IMR-90 (cell line): ENCODE measurements at regions not wholly inside any gene's neighbourhood (a gene's known extent, or its start where the extent isn't known, plus 50 kb on each side); places are given as distances from the start of the nearest gene placed in this dataset.
A peak's percentile ranks its signal among the peaks of the same experiment; 100 is the strongest.

Source experiments
- ATAC-seq: fragments of 200-7000 bp; cut with Tn5 transposase; 2 replicates; pipeline ENCODE4 v1.9.1; 2020; ENCODE audit warnings: low read depth, mild to moderate bottlenecking, moderate library complexity
- BruUV-seq: library from RNA; stranded (reverse); fragments of 400-500 nt; replicated peaks from 2 replicates; lab custom pipeline; 2021; lab: Mats Ljungman, UMichigan
- CTCF ChIA-PET: fragments of 300-600 bp; formaldehyde crosslinking; extraction: SDS; loops from one replicate; lab custom pipeline; 2021; ENCODE audit warnings: antibody characterized with exemption; lab: Yijun Ruan, JAX
- POLR2A ChIA-PET: fragments of 300-600 bp; sonication (Branson Sonifier 250); formaldehyde crosslinking; loops from one replicate; lab custom pipeline; 2022; ENCODE audit warnings: antibody characterized with exemption; ENCODE audit not compliant: unreplicated experiment; lab: Charles Lee
- DNase-seq: peaks from one replicate; pipeline ENCODE4 v3.0.0; 2013
- H2AFZ ChIP-seq: replicated peaks from 2 replicates; pipeline ENCODE3; 2013; ENCODE audit warnings: low read length, mild to moderate bottlenecking; ENCODE audit not compliant: poor library complexity
- H2AK5ac ChIP-seq: 2 replicates; pipeline ENCODE4 v1.6.1; 2013; ENCODE audit warnings: low read depth, low read length, inconsistent platforms
- H2AK9ac ChIP-seq: replicated peaks from 2 replicates; pipeline ENCODE3; 2013; ENCODE audit warnings: mild to moderate bottlenecking, low read depth, low read length, moderate library complexity; ENCODE audit not compliant: poor library complexity
- H2BK120ac ChIP-seq: 2 replicates; pipeline ENCODE4 v1.6.1; 2013; ENCODE audit warnings: low read depth, low read length, inconsistent platforms
- H2BK15ac ChIP-seq: 3 replicates; pipeline ENCODE4 v1.6.1; 2013; ENCODE audit warnings: low read depth, low read length, inconsistent platforms
- H2BK20ac ChIP-seq: 2 replicates; pipeline ENCODE4 v1.6.1; 2013; ENCODE audit warnings: low read depth, mild to moderate bottlenecking, inconsistent platforms, low read length, moderate library complexity
- H2BK5ac ChIP-seq: 2 replicates; pipeline ENCODE4 v1.6.1; 2013; ENCODE audit warnings: mild to moderate bottlenecking, low read depth, low read length, inconsistent platforms; ENCODE audit not compliant: poor library complexity, severe bottlenecking
- H3K14ac ChIP-seq: replicated peaks from 2 replicates; pipeline ENCODE4 v1.6.1; 2013; ENCODE audit warnings: low read depth, low read length, inconsistent platforms
- H3K18ac ChIP-seq: 2 replicates; pipeline ENCODE4 v1.6.1; 2013; ENCODE audit warnings: low read depth, low read length, control low read depth
- H3K23ac ChIP-seq: 2 replicates; pipeline ENCODE4 v1.6.1; 2013; ENCODE audit warnings: low read depth, low read length, inconsistent platforms
- H3K27ac ChIP-seq: 2 replicates; pipeline ENCODE4 v1.5.1; 2013; ENCODE audit warnings: mild to moderate bottlenecking, control low read depth, low read length; ENCODE audit not compliant: insufficient read depth
- H3K27me3 ChIP-seq: 2 replicates; pipeline ENCODE4 v1.6.1; 2013; ENCODE audit warnings: low read length; ENCODE audit not compliant: control insufficient read depth, insufficient read depth
- H3K36me3 ChIP-seq: 2 replicates; pipeline ENCODE4 v1.6.1; 2013; ENCODE audit warnings: low read length, mixed read lengths; ENCODE audit not compliant: control insufficient read depth, insufficient read depth
- H3K4ac ChIP-seq: 2 replicates; pipeline ENCODE4 v1.6.1; 2013; ENCODE audit warnings: low read depth, low read length, inconsistent platforms
- H3K4me1 ChIP-seq: 2 replicates; pipeline ENCODE4 v1.6.1; 2013; ENCODE audit warnings: low read length, mixed read lengths; ENCODE audit not compliant: control insufficient read depth, insufficient read depth
- H3K4me2 ChIP-seq: 2 replicates; pipeline ENCODE4 v1.6.1; 2013; ENCODE audit warnings: low read depth, mild to moderate bottlenecking, control low read depth, low read length, moderate library complexity
- H3K4me3 ChIP-seq: 2 replicates; pipeline ENCODE4 v1.5.1; 2013; ENCODE audit warnings: low read depth, mild to moderate bottlenecking, control low read depth, low read length, moderate library complexity; ENCODE audit not compliant: insufficient read depth
- H3K56ac ChIP-seq: 2 replicates; pipeline ENCODE4 v1.6.1; 2013; ENCODE audit warnings: low read length, inconsistent platforms; ENCODE audit not compliant: insufficient read depth; ENCODE audit errors: extremely low read depth
- H3K79me1 ChIP-seq, 2 experiments: 2 replicates each; pipeline ENCODE4 v1.6.1; 2013; ENCODE audit warnings: low read length in 2 of 2, inconsistent platforms in 1 of 2, low read depth in 1 of 2
- H3K9ac ChIP-seq: 2 replicates; pipeline ENCODE4 v1.6.1; 2013; ENCODE audit warnings: low read depth, low read length, control low read depth
- H3K9me1 ChIP-seq: 2 replicates; pipeline ENCODE4 v1.6.1; 2013; ENCODE audit warnings: low read length, inconsistent platforms; ENCODE audit not compliant: insufficient read depth
- H3K9me3 ChIP-seq: 2 replicates; pipeline ENCODE4 v1.6.1; 2013; ENCODE audit warnings: low read length; ENCODE audit not compliant: control insufficient read depth, insufficient read depth
- H4K20me1 ChIP-seq: 2 replicates; pipeline ENCODE4 v1.6.1; 2013; ENCODE audit warnings: low read length, inconsistent platforms; ENCODE audit not compliant: insufficient read depth
- H4K5ac ChIP-seq: 2 replicates; pipeline ENCODE4 v1.6.1; 2013; ENCODE audit warnings: mild to moderate bottlenecking, low read depth, low read length, control low read depth
- H4K8ac ChIP-seq, 2 experiments: 2 replicates each; pipeline ENCODE4 v1.6.1; 2013; ENCODE audit warnings: low read depth in 2 of 2, low read length in 2 of 2, control low read depth in 1 of 2, inconsistent platforms in 1 of 2
- H4K91ac ChIP-seq: 2 replicates; pipeline ENCODE4 v1.6.1; 2013; ENCODE audit warnings: low read depth, low read length, inconsistent platforms; ENCODE audit not compliant: insufficient read depth
- CEBPB ChIP-seq: IDR thresholded peaks from 2 replicates; pipeline ENCODE4 v1.6.1; 2012; ENCODE audit warnings: low read depth, low read length, improper control_type of control experiment
- FOS ChIP-seq: fragments of 150-350 bp; IDR thresholded peaks from 2 replicates; pipeline ENCODE4 v1.6.1; 2016; ENCODE audit warnings: low read depth, low read length
- RAD21 ChIP-seq: IDR thresholded peaks from 2 replicates; pipeline ENCODE4 v1.6.1; 2012; ENCODE audit warnings: low read length, improper control_type of control experiment
- WGBS, 2 experiments: methylation state at CpG; one replicate each; pipeline versions ENCODE4 v1.1.5 to v1.1.7; 2013; ENCODE audit warnings: missing lambda C conversion rate in 2 of 2; ENCODE audit not compliant: insufficient read length in 1 of 2; ENCODE audit errors: extremely low coverage in 2 of 2; 5-methylcytosine and 5-hydroxymethylcytosine counted together
- dilution Hi-C: fragments of 300-500 bp; cut with HindIII; formaldehyde crosslinking; loops from one replicate; pipeline ENCODE4 v1.14.3; 2018; ENCODE audit warnings: low sequenced_read_pairs; ENCODE audit not compliant: unreplicated experiment
- in situ Hi-C: fragments of 300-500 bp; cut with MboI; formaldehyde crosslinking; loops from 3 replicates; pipeline ENCODE4 v1.14.3; 2019; ENCODE audit warnings: low sequenced_read_pairs, inconsistent platforms, mixed read lengths
- intact Hi-C: fragments of 100-400 bp; cut with micrococcal nuclease; formaldehyde crosslinking; loops from 2 replicates; pipeline ENCODE4 v1.10.0; 2022

DNA sequence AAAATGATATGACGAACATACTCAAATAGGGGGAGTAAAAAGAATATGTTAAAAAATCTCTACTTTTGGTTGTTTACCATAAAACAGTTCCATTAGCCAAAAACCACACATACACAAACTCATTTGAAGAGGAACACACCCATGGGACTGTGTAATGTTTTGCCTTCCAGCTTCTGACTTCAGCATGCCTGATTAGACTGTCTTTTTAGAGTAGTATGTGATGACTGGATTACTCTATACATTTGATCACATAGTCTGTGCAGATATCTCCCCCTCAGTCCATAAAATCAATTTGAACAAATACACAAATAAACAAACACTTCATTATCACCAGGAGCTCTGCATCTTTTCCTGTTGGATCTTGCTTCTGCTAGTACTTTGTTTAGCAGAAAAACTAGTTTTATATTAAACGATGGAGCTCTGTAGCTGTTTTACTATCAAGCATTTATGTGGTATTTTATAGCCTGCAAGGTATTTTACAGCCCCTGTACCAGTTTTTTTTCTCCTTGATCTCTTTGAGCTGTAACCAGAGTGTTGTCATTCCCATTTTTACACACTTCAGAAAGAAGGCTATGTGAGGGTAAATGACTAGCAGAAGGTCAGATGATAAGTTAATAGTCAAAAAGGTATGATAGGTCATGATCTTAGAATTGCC, 866.5 kb upstream of the MAP3K7 start:
- no peaks in the 10 kb centered on the region for H3K27me3 ChIP-seq
- no peak for DNase-seq
- no CpG with 5 or more reads among the region's 2 CpGs for WGBS, 2 experiments
- H3K23ac ChIP-seq, result no peak overlapping the region
- no peaks in the 10 kb centered on the region for H3K36me3 ChIP-seq
- H4K20me1 ChIP-seq, result no peaks in the 10 kb centered on the region
- ChIA-PET CTCF (no interaction called here), POLR2A (interaction anchor here (0.6 kb wide), 1 partner anchor 10 kb away, joined by 3 read pairs; no protein-coding TSS in a partner anchor)
- H3K4me1 ChIP-seq, result peaks cover 5% of the 10 kb centered on the region; the same call in 1 of the 2 replicates
- H3K4ac ChIP-seq, result no peak overlapping the region
- H3K4me3 ChIP-seq, result no peak overlapping the region
- no peak overlapping the region for H4K8ac ChIP-seq
- no peak overlapping the region for H2BK15ac ChIP-seq
- H2AK9ac ChIP-seq, result no peak overlapping the region
- H3K56ac ChIP-seq, result no peak overlapping the region
- no peak overlapping the region for H3K9ac ChIP-seq
- TF ChIP-seq RAD21 (no peak), FOS (no peak), CEBPB (no peak)
- in situ Hi-C loops (no loop called here), dilution Hi-C loops (no loop called here), intact Hi-C loops (no loop called here)
- no peak overlapping the region for H2BK120ac ChIP-seq
- H2AK5ac ChIP-seq, result no peak overlapping the region
- no peaks in the 10 kb centered on the region for H3K9me3 ChIP-seq
- H4K5ac ChIP-seq, result no peak overlapping the region
- no TSS peak for BruUV-seq
- no peak overlapping the region for H3K27ac ChIP-seq
- no peak overlapping the region for H2AFZ ChIP-seq
- peaks cover 3% of the 10 kb centered on the region; the same call in 1 of the 2 replicates for H3K9me1 ChIP-seq
- no peaks in the 10 kb centered on the region for H3K79me1 ChIP-seq
- peak overlapping the region; percentile 34; the same call in 1 of the 2 replicates for H2BK20ac ChIP-seq
- H3K4me2 ChIP-seq, result no peak overlapping the region
- H4K91ac ChIP-seq, result no peak overlapping the region
- H3K18ac ChIP-seq, result no peak overlapping the region
- no peak for ATAC-seq
- no peak overlapping the region for H3K14ac ChIP-seq
- no peak overlapping the region for H2BK5ac ChIP-seq
